ENCODE measurements at regions not wholly inside any gene's neighbourhood (a gene's known extent, or its start where the extent isn't known, plus 50 kb on each side); places are given as distances from the start of the nearest gene placed in this dataset.

GRCh38 chr12:67803278-67803993 is 154.9 kb downstream of the DYRK2 start:
- ChIA-PET POLR2A (no interaction called here), CTCF (no interaction called here)
- H3K4me1 Mint-ChIP-seq: peaks cover 31% of the 10 kb centered on the region
- H3K9me3 Mint-ChIP-seq (ENCODE audit: low read depth): no peaks in the 10 kb centered on the region
- ATAC-seq (no peak), DNase-seq (no peak)
- intact Hi-C loops (cut with DNase I, micrococcal nuclease): loop anchor here (10.0 kb wide), 2 partner anchors 321 to 449 kb away; no protein-coding TSS in a partner anchor
- H3K4me3 Mint-ChIP-seq: no peak overlapping the region
- no peaks in the 10 kb centered on the region for H3K36me3 Mint-ChIP-seq (ENCODE audit: low read depth)
- no peak overlapping the region for H3K27ac Mint-ChIP-seq
- H3K27me3 Mint-ChIP-seq: peaks cover 4% of the 10 kb centered on the region

GRCh38 chr12:67804168-67804567 is 155.6 kb downstream of the DYRK2 start:
- DNase-seq: peak; percentile 76
- Mint-ChIP-seq H3K4me1 (peaks cover 27% of the 10 kb centered on the region), H3K4me3 (no peak overlapping the region), H3K27me3 (peaks cover 4% of the 10 kb centered on the region), H3K36me3 (ENCODE audit: low read depth) (no peaks in the 10 kb centered on the region), H3K27ac (no peak overlapping the region), H3K9me3 (ENCODE audit: low read depth) (no peaks in the 10 kb centered on the region)
- ChIA-PET CTCF (no interaction called here), POLR2A (no interaction called here)
- ATAC-seq: peak; percentile 98
- intact Hi-C loops (cut with DNase I, micrococcal nuclease): loop anchor here (1.0 to 10.0 kb wide), 9 partner anchors 23 to 449 kb away; partner anchors contain the start of gene DYRK2 (in 1 of the 2)

- Mint-ChIP-seq H3K4me3 (no peak overlapping the region), H3K27ac (no peak overlapping the region), H3K9me3 (ENCODE audit: low read depth) (no peaks in the 10 kb centered on the region), H3K36me3 (ENCODE audit: low read depth) (no peaks in the 10 kb centered on the region), H3K4me1 (peaks cover 21% of the 10 kb centered on the region), H3K27me3 (no peaks in the 10 kb centered on the region)
- DNase-seq (no peak), ATAC-seq (no peak)
- intact Hi-C loops (cut with DNase I, micrococcal nuclease): loop anchor here (10.0 kb wide), 2 partner anchors 317 to 453 kb away; no protein-coding TSS in a partner anchor
- CTCF ChIA-PET: interaction anchor here (0.6 to 0.7 kb wide), 2 partner anchors 116 to 453 kb away, joined by 3 to 4 read pairs; no protein-coding TSS in a partner anchor
- POLR2A ChIA-PET: no interaction called here
Observed at GRCh38 chr12:67807814-67808213, 159.3 kb downstream of the DYRK2 start.

- Mint-ChIP-seq H3K36me3 (ENCODE audit: low read depth) (no peaks in the 10 kb centered on the region), H3K27me3 (no peaks in the 10 kb centered on the region), H3K4me3 (no peak overlapping the region), H3K27ac (no peak overlapping the region), H3K9me3 (ENCODE audit: low read depth) (peaks cover 6% of the 10 kb centered on the region), H3K4me1 (peaks cover 24% of the 10 kb centered on the region)
- intact Hi-C loops (cut with DNase I, micrococcal nuclease): loop anchor here in 1 of 2 experiments (2.0 kb wide), 1 partner anchor 17 kb away; no protein-coding TSS in a partner anchor
- CTCF ChIA-PET: no interaction called here
- DNase-seq (no peak), ATAC-seq (no peak)
- POLR2A ChIA-PET: no interaction called here
Observed at GRCh38 chr12:67810166-67810565, 161.6 kb downstream of the DYRK2 start.

GRCh38 chr12:67811437-67812361 is 163.2 kb downstream of the DYRK2 start:
- Mint-ChIP-seq H3K36me3 (ENCODE audit: low read depth) (no peaks in the 10 kb centered on the region), H3K27me3 (no peaks in the 10 kb centered on the region), H3K9me3 (ENCODE audit: low read depth) (peaks cover 17% of the 10 kb centered on the region), H3K27ac (no peak overlapping the region), H3K4me1 (peaks cover 24% of the 10 kb centered on the region), H3K4me3 (no peak overlapping the region)
- intact Hi-C loops (cut with DNase I, micrococcal nuclease): loop anchor here in 1 of 2 experiments (2.0 kb wide), 1 partner anchor 15 kb away; no protein-coding TSS in a partner anchor
- CTCF ChIA-PET: interaction anchor here (1.1 to 1.2 kb wide), 2 partner anchors 111 to 456 kb away, joined by 3 read pairs; no protein-coding TSS in a partner anchor
- POLR2A ChIA-PET: interaction anchor here (0.7 kb wide), 1 partner anchor 158 kb away, joined by 3 read pairs; no protein-coding TSS in a partner anchor
- DNase-seq (no peak), ATAC-seq (peak; percentile 82)

GRCh38 chr12:67813456-67813904 is 164.9 kb downstream of the DYRK2 start:
- H3K9me3 Mint-ChIP-seq (ENCODE audit: low read depth): peaks cover 20% of the 10 kb centered on the region
- no peak overlapping the region for H3K4me3 Mint-ChIP-seq
- ChIA-PET POLR2A (no interaction called here), CTCF (no interaction called here)
- DNase-seq (no peak), ATAC-seq (no peak)
- no peaks in the 10 kb centered on the region for H3K36me3 Mint-ChIP-seq (ENCODE audit: low read depth)
- H3K27ac Mint-ChIP-seq: no peak overlapping the region
- no peaks in the 10 kb centered on the region for H3K27me3 Mint-ChIP-seq
- intact Hi-C loops (cut with DNase I, micrococcal nuclease): no loop called here
- H3K4me1 Mint-ChIP-seq: peaks cover 14% of the 10 kb centered on the region

- Mint-ChIP-seq H3K4me3 (no peak overlapping the region), H3K27me3 (no peaks in the 10 kb centered on the region), H3K27ac (no peak overlapping the region), H3K4me1 (peaks cover 10% of the 10 kb centered on the region), H3K9me3 (ENCODE audit: low read depth) (peaks cover 20% of the 10 kb centered on the region), H3K36me3 (ENCODE audit: low read depth) (no peaks in the 10 kb centered on the region)
- intact Hi-C loops (cut with DNase I, micrococcal nuclease): no loop called here
- ChIA-PET CTCF (interaction anchor here (0.7 to 1.4 kb wide), 2 partner anchors 11 to 89 kb away, joined by 3 to 4 read pairs; no protein-coding TSS in a partner anchor), POLR2A (no interaction called here)
- no peak for ATAC-seq
- DNase-seq: no peak
Observed at GRCh38 chr12:67816269-67816668, 167.7 kb downstream of the DYRK2 start.

- H3K27ac Mint-ChIP-seq: no peak overlapping the region
- DNase-seq (no peak), ATAC-seq (no peak)
- H3K9me3 Mint-ChIP-seq (ENCODE audit: low read depth): peaks cover 16% of the 10 kb centered on the region
- POLR2A ChIA-PET: no interaction called here
- H3K36me3 Mint-ChIP-seq (ENCODE audit: low read depth): no peaks in the 10 kb centered on the region
- no peaks in the 10 kb centered on the region for H3K27me3 Mint-ChIP-seq
- no peaks in the 10 kb centered on the region for H3K4me1 Mint-ChIP-seq
- CTCF ChIA-PET: interaction anchor here (0.7 kb wide), 1 partner anchor 424 kb away, joined by 3 read pairs; no protein-coding TSS in a partner anchor
- intact Hi-C loops (cut with DNase I, micrococcal nuclease): no loop called here
- no peak overlapping the region for H3K4me3 Mint-ChIP-seq
Observed at GRCh38 chr12:67818459-67818903, 169.9 kb downstream of the DYRK2 start.

- Mint-ChIP-seq H3K27ac (no peak overlapping the region), H3K9me3 (ENCODE audit: low read depth) (peaks cover 16% of the 10 kb centered on the region), H3K27me3 (no peaks in the 10 kb centered on the region), H3K4me3 (no peak overlapping the region), H3K36me3 (ENCODE audit: low read depth) (no peaks in the 10 kb centered on the region), H3K4me1 (no peaks in the 10 kb centered on the region)
- intact Hi-C loops (cut with DNase I, micrococcal nuclease): no loop called here
- ChIA-PET POLR2A (no interaction called here), CTCF (no interaction called here)
- ATAC-seq (no peak), DNase-seq (no peak)
Observed at GRCh38 chr12:67819902-67820301, 169.3 kb upstream of the IFNG-AS1 start.

GRCh38 chr12:67820694-67821093 is 168.6 kb upstream of the IFNG-AS1 start:
- Mint-ChIP-seq H3K4me3 (no peak overlapping the region), H3K36me3 (ENCODE audit: low read depth) (no peaks in the 10 kb centered on the region), H3K9me3 (ENCODE audit: low read depth) (peaks cover 10% of the 10 kb centered on the region), H3K27ac (no peak overlapping the region), H3K4me1 (no peaks in the 10 kb centered on the region), H3K27me3 (no peaks in the 10 kb centered on the region)
- intact Hi-C loops (cut with DNase I, micrococcal nuclease): no loop called here
- DNase-seq: no peak
- no peak for ATAC-seq
- ChIA-PET CTCF (no interaction called here), POLR2A (no interaction called here)

GRCh38 chr12:67822826-67823225 is 166.4 kb upstream of the IFNG-AS1 start:
- no peaks in the 10 kb centered on the region for H3K9me3 Mint-ChIP-seq (ENCODE audit: low read depth)
- H3K36me3 Mint-ChIP-seq (ENCODE audit: low read depth): no peaks in the 10 kb centered on the region
- H3K27ac Mint-ChIP-seq: no peak overlapping the region
- POLR2A ChIA-PET: no interaction called here
- no peak for DNase-seq
- intact Hi-C loops (cut with DNase I, micrococcal nuclease): no loop called here
- H3K4me3 Mint-ChIP-seq: no peak overlapping the region
- H3K27me3 Mint-ChIP-seq: no peaks in the 10 kb centered on the region
- CTCF ChIA-PET: no interaction called here
- H3K4me1 Mint-ChIP-seq: peaks cover 10% of the 10 kb centered on the region
- ATAC-seq: no peak

Measured in activated CD4-positive, alpha-beta T cell treated with anti-CD3 and anti-CD28 coated beads for 36 hours (primary cell).